IMR-90 (cell line): ENCODE measurements at regions not wholly inside any gene's neighbourhood (a gene's known extent, or its start where the extent isn't known, plus 50 kb on each side); places are given as distances from the start of the nearest gene placed in this dataset.
A peak's percentile ranks its signal among the peaks of the same experiment; 100 is the strongest.

Experiments
- ATAC-seq: fragments of 200-7000 bp; cut with Tn5 transposase; 2 replicates; pipeline ENCODE4 v1.9.1; 2020; ENCODE audit warnings: low read depth, mild to moderate bottlenecking, moderate library complexity
- BruUV-seq: library from RNA; stranded (reverse); fragments of 400-500 nt; replicated peaks from 2 replicates; lab custom pipeline; 2021; lab: Mats Ljungman, UMichigan
- CTCF ChIA-PET: fragments of 300-600 bp; formaldehyde crosslinking; extraction: SDS; loops from one replicate; lab custom pipeline; 2021; ENCODE audit warnings: antibody characterized with exemption; lab: Yijun Ruan, JAX
- POLR2A ChIA-PET: fragments of 300-600 bp; sonication (Branson Sonifier 250); formaldehyde crosslinking; loops from one replicate; lab custom pipeline; 2022; ENCODE audit warnings: antibody characterized with exemption; ENCODE audit not compliant: unreplicated experiment; lab: Charles Lee
- DNase-seq: peaks from one replicate; pipeline ENCODE4 v3.0.0; 2013
- H2AFZ ChIP-seq: replicated peaks from 2 replicates; pipeline ENCODE3; 2013; ENCODE audit warnings: low read length, mild to moderate bottlenecking; ENCODE audit not compliant: poor library complexity
- H2AK5ac ChIP-seq: 2 replicates; pipeline ENCODE4 v1.6.1; 2013; ENCODE audit warnings: low read depth, low read length, inconsistent platforms
- H2AK9ac ChIP-seq: replicated peaks from 2 replicates; pipeline ENCODE3; 2013; ENCODE audit warnings: mild to moderate bottlenecking, low read depth, low read length, moderate library complexity; ENCODE audit not compliant: poor library complexity
- H2BK120ac ChIP-seq: 2 replicates; pipeline ENCODE4 v1.6.1; 2013; ENCODE audit warnings: low read depth, low read length, inconsistent platforms
- H2BK15ac ChIP-seq: 3 replicates; pipeline ENCODE4 v1.6.1; 2013; ENCODE audit warnings: low read depth, low read length, inconsistent platforms
- H2BK20ac ChIP-seq: 2 replicates; pipeline ENCODE4 v1.6.1; 2013; ENCODE audit warnings: low read depth, mild to moderate bottlenecking, inconsistent platforms, low read length, moderate library complexity
- H2BK5ac ChIP-seq: 2 replicates; pipeline ENCODE4 v1.6.1; 2013; ENCODE audit warnings: mild to moderate bottlenecking, low read depth, low read length, inconsistent platforms; ENCODE audit not compliant: poor library complexity, severe bottlenecking
- H3K14ac ChIP-seq: replicated peaks from 2 replicates; pipeline ENCODE4 v1.6.1; 2013; ENCODE audit warnings: low read depth, low read length, inconsistent platforms
- H3K18ac ChIP-seq: 2 replicates; pipeline ENCODE4 v1.6.1; 2013; ENCODE audit warnings: low read depth, low read length, control low read depth
- H3K23ac ChIP-seq: 2 replicates; pipeline ENCODE4 v1.6.1; 2013; ENCODE audit warnings: low read depth, low read length, inconsistent platforms
- H3K27ac ChIP-seq: 2 replicates; pipeline ENCODE4 v1.5.1; 2013; ENCODE audit warnings: mild to moderate bottlenecking, control low read depth, low read length; ENCODE audit not compliant: insufficient read depth
- H3K27me3 ChIP-seq: 2 replicates; pipeline ENCODE4 v1.6.1; 2013; ENCODE audit warnings: low read length; ENCODE audit not compliant: control insufficient read depth, insufficient read depth
- H3K36me3 ChIP-seq: 2 replicates; pipeline ENCODE4 v1.6.1; 2013; ENCODE audit warnings: low read length, mixed read lengths; ENCODE audit not compliant: control insufficient read depth, insufficient read depth
- H3K4ac ChIP-seq: 2 replicates; pipeline ENCODE4 v1.6.1; 2013; ENCODE audit warnings: low read depth, low read length, inconsistent platforms
- H3K4me1 ChIP-seq: 2 replicates; pipeline ENCODE4 v1.6.1; 2013; ENCODE audit warnings: low read length, mixed read lengths; ENCODE audit not compliant: control insufficient read depth, insufficient read depth
- H3K4me2 ChIP-seq: 2 replicates; pipeline ENCODE4 v1.6.1; 2013; ENCODE audit warnings: low read depth, mild to moderate bottlenecking, control low read depth, low read length, moderate library complexity
- H3K4me3 ChIP-seq: 2 replicates; pipeline ENCODE4 v1.5.1; 2013; ENCODE audit warnings: low read depth, mild to moderate bottlenecking, control low read depth, low read length, moderate library complexity; ENCODE audit not compliant: insufficient read depth
- H3K56ac ChIP-seq: 2 replicates; pipeline ENCODE4 v1.6.1; 2013; ENCODE audit warnings: low read length, inconsistent platforms; ENCODE audit not compliant: insufficient read depth; ENCODE audit errors: extremely low read depth
- H3K79me1 ChIP-seq, 2 experiments: 2 replicates each; pipeline ENCODE4 v1.6.1; 2013; ENCODE audit warnings: low read length in 2 of 2, inconsistent platforms in 1 of 2, low read depth in 1 of 2
- H3K9ac ChIP-seq: 2 replicates; pipeline ENCODE4 v1.6.1; 2013; ENCODE audit warnings: low read depth, low read length, control low read depth
- H3K9me1 ChIP-seq: 2 replicates; pipeline ENCODE4 v1.6.1; 2013; ENCODE audit warnings: low read length, inconsistent platforms; ENCODE audit not compliant: insufficient read depth
- H3K9me3 ChIP-seq: 2 replicates; pipeline ENCODE4 v1.6.1; 2013; ENCODE audit warnings: low read length; ENCODE audit not compliant: control insufficient read depth, insufficient read depth
- H4K20me1 ChIP-seq: 2 replicates; pipeline ENCODE4 v1.6.1; 2013; ENCODE audit warnings: low read length, inconsistent platforms; ENCODE audit not compliant: insufficient read depth
- H4K5ac ChIP-seq: 2 replicates; pipeline ENCODE4 v1.6.1; 2013; ENCODE audit warnings: mild to moderate bottlenecking, low read depth, low read length, control low read depth
- H4K8ac ChIP-seq, 2 experiments: 2 replicates each; pipeline ENCODE4 v1.6.1; 2013; ENCODE audit warnings: low read depth in 2 of 2, low read length in 2 of 2, control low read depth in 1 of 2, inconsistent platforms in 1 of 2
- H4K91ac ChIP-seq: 2 replicates; pipeline ENCODE4 v1.6.1; 2013; ENCODE audit warnings: low read depth, low read length, inconsistent platforms; ENCODE audit not compliant: insufficient read depth
- CTCF ChIP-seq: conservative IDR thresholded peaks from 2 replicates; pipeline ENCODE4 v1.5.1; 2012; ENCODE audit warnings: mild to moderate bottlenecking, low read depth, low read length, improper control_type of control experiment
- MAFK ChIP-seq: IDR thresholded peaks from 2 replicates; pipeline ENCODE4 v1.6.1; 2012; ENCODE audit warnings: low read depth, low read length, improper control_type of control experiment
- NFE2L2 ChIP-seq: fragments of 150-350 bp; IDR thresholded peaks from 2 replicates; pipeline ENCODE4 v1.6.1; 2016; ENCODE audit warnings: low read depth, mild to moderate bottlenecking, low read length
- SMC3 ChIP-seq: fragments of 150-350 bp; IDR thresholded peaks from 2 replicates; pipeline ENCODE4 v1.6.1; 2016; ENCODE audit warnings: low read depth, mild to moderate bottlenecking, antibody characterized with exemption, low read length, moderate library complexity
- WGBS, 2 experiments: methylation state at CpG; one replicate each; pipeline versions ENCODE4 v1.1.5 to v1.1.7; 2013; ENCODE audit warnings: missing lambda C conversion rate in 2 of 2; ENCODE audit not compliant: insufficient read length in 1 of 2; ENCODE audit errors: extremely low coverage in 2 of 2; 5-methylcytosine and 5-hydroxymethylcytosine counted together
- dilution Hi-C: fragments of 300-500 bp; cut with HindIII; formaldehyde crosslinking; loops from one replicate; pipeline ENCODE4 v1.14.3; 2018; ENCODE audit warnings: low sequenced_read_pairs; ENCODE audit not compliant: unreplicated experiment
- in situ Hi-C: fragments of 300-500 bp; cut with MboI; formaldehyde crosslinking; loops from 3 replicates; pipeline ENCODE4 v1.14.3; 2019; ENCODE audit warnings: low sequenced_read_pairs, inconsistent platforms, mixed read lengths
- intact Hi-C: fragments of 100-400 bp; cut with micrococcal nuclease; formaldehyde crosslinking; loops from 2 replicates; pipeline ENCODE4 v1.10.0; 2022

GRCh38 chr18:44195394-44196140 is 485.1 kb upstream of the SETBP1 start:
- Histone ChIP-seq H3K27ac (no peak overlapping the region), H3K79me1 (no peaks in the 10 kb centered on the region), H4K8ac (no peak overlapping the region), H3K56ac (no peak overlapping the region), H2AK5ac (no peak overlapping the region), H2BK120ac (no peak overlapping the region), H4K91ac (no peak overlapping the region), H3K14ac (no peak overlapping the region), H3K9me1 (no peaks in the 10 kb centered on the region), H4K5ac (no peak overlapping the region), H3K9me3 (peaks cover 2% of the 10 kb centered on the region; the same call in 1 of the 2 replicates), H2BK5ac (no peak overlapping the region), H2AFZ (no peak overlapping the region), H3K4me3 (no peak overlapping the region), H2BK15ac (no peak overlapping the region), H3K4ac (no peak overlapping the region), H3K27me3 (no peaks in the 10 kb centered on the region), H4K20me1 (no peaks in the 10 kb centered on the region), H2BK20ac (no peak overlapping the region), H3K36me3 (no peaks in the 10 kb centered on the region), H3K9ac (no peak overlapping the region), H3K18ac (no peak overlapping the region), H3K4me2 (no peak overlapping the region), H3K23ac (no peak overlapping the region), H2AK9ac (no peak overlapping the region), H3K4me1 (no peaks in the 10 kb centered on the region)
- no CpG with 5 or more reads among the region's 4 CpGs for WGBS, 2 experiments
- intact Hi-C loops: no loop called here
- DNase-seq (no peak), ATAC-seq (no peak)
- BruUV-seq: no TSS peak
- POLR2A ChIA-PET: no interaction called here
- CTCF ChIA-PET: no interaction called here
- TF ChIP-seq MAFK (peak; percentile 54; the same call in 1 of the 2 replicates), CTCF (no peak), SMC3 (no peak), NFE2L2 (no peak)
- dilution Hi-C loops: no loop called here
- in situ Hi-C loops: no loop called here
